GM18873 (cell line): ENCODE measurements at regions not wholly inside any gene's neighbourhood (a gene's known extent, or its start where the extent isn't known, plus 50 kb on each side); places are given as distances from the start of the nearest gene placed in this dataset.

Experiments
- ATAC-seq: cut with Tn5 transposase; IDR thresholded peaks from one replicate; pipeline ENCODE4 v1.9.1; 2021; ENCODE audit warnings: mild to moderate bottlenecking, moderate library complexity, moderate number of reproducible peaks; ENCODE audit not compliant: unreplicated experiment, low FRiP score

GRCh38 chr12:66901138-66901932 lies 222.5 kb upstream of the GRIP1 start:
- peak; percentile 89 for ATAC-seq

GRCh38 chr12:66902020-66902419 lies 223.1 kb upstream of the GRIP1 start:
- ATAC-seq, result no peak

GRCh38 chr12:66903782-66904396 lies 225.0 kb upstream of the GRIP1 start:
- no peak for ATAC-seq

GRCh38 chr12:66905201-66905600 lies 226.3 kb upstream of the GRIP1 start:
- no peak for ATAC-seq

- no peak for ATAC-seq
These were observed 231.6 kb upstream of the GRIP1 start for GRCh38 chr12:66910366-66910974.

GRCh38 chr12:66915306-66915904 lies 236.5 kb upstream of the GRIP1 start:
- no peak for ATAC-seq

- no peak for ATAC-seq
These were observed 237.3 kb upstream of the GRIP1 start for GRCh38 chr12:66916189-66916588.

GRCh38 chr12:66919466-66919865 lies 240.6 kb upstream of the GRIP1 start:
- ATAC-seq, result no peak

GRCh38 chr12:66920205-66920604 lies 241.3 kb upstream of the GRIP1 start:
- ATAC-seq, result no peak

- no peak for ATAC-seq
These were observed 242.3 kb upstream of the GRIP1 start for GRCh38 chr12:66921151-66921550.

GRCh38 chr12:66925083-66925482 lies 246.2 kb upstream of the GRIP1 start:
- no peak for ATAC-seq

GRCh38 chr12:66929121-66929520 lies 250.2 kb upstream of the GRIP1 start:
- ATAC-seq, result no peak

GRCh38 chr12:66931091-66931490 lies 252.2 kb upstream of the GRIP1 start:
- no peak for ATAC-seq

- no peak for ATAC-seq
These were observed 253.2 kb upstream of the GRIP1 start for GRCh38 chr12:66932126-66932525.

- no peak for ATAC-seq
These were observed 255.6 kb upstream of the GRIP1 start for GRCh38 chr12:66934302-66935062.

GRCh38 chr12:66941150-66941549 lies 262.3 kb upstream of the GRIP1 start:
- ATAC-seq, result no peak

- no peak for ATAC-seq
These were observed 264.0 kb upstream of the GRIP1 start for GRCh38 chr12:66942741-66943465.

GRCh38 chr12:66944365-66944764 lies 265.5 kb upstream of the GRIP1 start:
- ATAC-seq, result no peak

GRCh38 chr12:66945189-66945817 lies 266.4 kb upstream of the GRIP1 start:
- ATAC-seq, result no peak
